ENCODE measurements at regions not wholly inside any gene's neighbourhood (a gene's known extent, or its start where the extent isn't known, plus 50 kb on each side); places are given as distances from the start of the nearest gene placed in this dataset.

DNA sequence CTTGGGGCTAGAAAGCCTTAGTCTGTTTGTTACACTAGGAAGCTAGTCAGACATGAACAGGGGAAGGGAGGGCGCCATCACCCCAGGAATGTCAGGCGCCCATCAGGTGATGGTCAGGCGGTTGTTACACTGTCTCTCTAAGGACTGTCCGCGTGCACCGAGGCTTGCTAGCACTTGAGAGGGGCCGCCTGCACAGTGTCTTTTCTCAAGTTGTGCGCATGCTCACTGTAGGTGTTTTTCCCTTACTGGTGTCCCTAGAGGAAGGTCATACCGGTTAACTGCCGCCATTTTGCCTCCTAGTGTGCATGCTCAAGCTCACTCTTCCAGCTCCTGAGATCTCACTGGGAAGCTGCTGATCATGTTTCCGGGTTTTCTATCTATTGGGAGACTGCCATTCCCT lies 855.0 kb upstream of the TMEM132C start:
- DNase-seq (ENCODE audit: low spot score): no peak

DNA sequence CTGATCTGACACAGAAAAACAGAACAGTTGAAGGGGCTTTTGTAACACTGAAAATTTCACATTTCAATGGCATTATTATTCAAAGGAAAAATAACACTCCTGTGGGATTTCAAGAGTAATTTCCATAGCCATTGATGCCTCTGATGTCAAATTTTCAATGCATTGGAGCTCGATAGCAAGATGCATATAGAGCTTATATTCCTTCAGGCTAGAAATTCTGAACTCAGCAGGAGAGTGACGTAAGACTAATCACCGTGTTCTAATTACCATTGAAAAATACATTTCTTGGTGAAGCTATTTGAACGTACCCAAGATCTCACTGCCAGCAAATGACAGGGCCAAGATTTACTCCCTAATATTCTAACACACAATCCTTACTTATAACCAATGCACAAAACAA lies 854.1 kb upstream of the TMEM132C start:
- no peak for DNase-seq (ENCODE audit: low spot score)

DNA sequence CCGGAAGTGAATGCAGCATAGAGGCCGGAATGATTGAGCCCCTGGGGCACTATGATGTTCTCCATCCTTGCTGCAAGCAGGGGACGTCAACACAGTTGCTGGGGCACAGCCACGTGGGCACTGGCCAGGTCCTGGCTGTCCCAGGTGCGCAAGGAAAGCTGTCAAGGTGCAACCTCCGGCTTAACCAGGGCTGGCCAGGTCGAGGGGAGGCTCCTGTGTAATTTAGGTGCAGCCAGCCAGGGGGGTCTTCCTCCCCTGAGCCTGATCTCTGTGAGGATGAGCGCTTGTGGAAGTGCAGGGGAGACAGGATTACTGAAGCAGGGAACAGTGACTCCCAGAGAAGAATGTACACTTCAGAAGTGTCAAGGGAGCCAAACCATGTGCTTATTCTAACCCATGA lies 852.8 kb upstream of the TMEM132C start:
- DNase-seq (ENCODE audit: low spot score): no peak

DNA sequence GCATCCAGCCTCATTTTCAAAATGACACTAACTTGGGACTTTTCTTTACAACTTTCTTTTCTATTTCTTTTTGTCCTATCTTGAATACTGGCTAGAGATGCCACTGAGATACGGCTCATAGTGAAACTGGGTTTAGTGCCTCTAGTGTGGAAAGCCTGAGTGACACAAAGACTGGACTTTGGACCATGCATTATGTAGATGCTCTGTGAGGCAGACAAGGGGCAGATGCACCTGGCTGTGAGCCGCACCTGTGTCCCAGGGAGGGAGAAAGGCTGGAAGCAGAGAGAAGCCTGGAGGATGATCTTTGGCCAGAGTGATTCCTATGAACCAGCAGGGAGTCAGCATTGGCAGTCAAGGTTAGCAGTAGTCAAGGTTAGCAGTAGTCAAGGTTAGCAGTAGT lies 852.3 kb upstream of the TMEM132C start:
- DNase-seq (ENCODE audit: low spot score): no peak

DNA sequence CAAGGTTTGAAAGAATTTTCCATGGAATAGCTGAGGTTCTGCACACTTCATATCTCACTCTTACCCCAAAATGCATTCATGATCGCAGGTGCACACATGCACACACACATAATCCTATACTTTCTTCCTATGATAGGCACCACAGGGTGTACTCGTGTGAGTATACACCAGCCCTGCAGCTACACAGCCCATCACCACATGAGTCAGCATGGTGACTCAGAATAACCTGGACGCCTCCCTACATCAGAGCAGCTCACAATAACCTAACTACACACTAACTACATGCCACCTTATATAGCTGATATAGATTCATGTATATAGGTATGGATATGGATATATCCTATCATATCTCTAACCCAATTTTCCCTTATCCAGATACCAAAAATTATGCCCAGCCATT lies 850.2 kb upstream of the TMEM132C start:
- DNase-seq (ENCODE audit: low spot score): peak; percentile 12

DNA sequence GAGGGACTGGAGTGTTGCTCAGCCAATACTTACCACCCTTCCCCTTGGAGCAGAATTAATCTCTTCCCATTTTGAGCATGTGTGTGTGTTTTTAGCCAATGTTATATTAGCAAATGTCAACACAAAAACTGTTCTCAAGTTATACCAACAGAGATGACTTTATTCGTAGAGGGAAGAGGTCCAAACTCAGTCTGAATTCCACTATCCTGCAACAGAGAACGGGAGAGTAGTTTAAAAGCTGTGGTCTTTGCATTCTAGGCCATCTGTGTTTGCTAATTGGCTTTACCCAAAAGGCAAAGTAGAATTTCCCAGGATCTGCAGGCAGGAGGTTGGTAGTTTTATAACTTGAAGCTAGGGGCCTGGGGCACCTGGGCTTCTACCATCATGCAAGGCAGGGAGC lies 847.9 kb upstream of the TMEM132C start:
- DNase-seq (ENCODE audit: low spot score): no peak

GRCh38 chr12:127421614-127422013 lies 845.4 kb upstream of the TMEM132C start:
- DNase-seq (ENCODE audit: low spot score): no peak

DNA sequence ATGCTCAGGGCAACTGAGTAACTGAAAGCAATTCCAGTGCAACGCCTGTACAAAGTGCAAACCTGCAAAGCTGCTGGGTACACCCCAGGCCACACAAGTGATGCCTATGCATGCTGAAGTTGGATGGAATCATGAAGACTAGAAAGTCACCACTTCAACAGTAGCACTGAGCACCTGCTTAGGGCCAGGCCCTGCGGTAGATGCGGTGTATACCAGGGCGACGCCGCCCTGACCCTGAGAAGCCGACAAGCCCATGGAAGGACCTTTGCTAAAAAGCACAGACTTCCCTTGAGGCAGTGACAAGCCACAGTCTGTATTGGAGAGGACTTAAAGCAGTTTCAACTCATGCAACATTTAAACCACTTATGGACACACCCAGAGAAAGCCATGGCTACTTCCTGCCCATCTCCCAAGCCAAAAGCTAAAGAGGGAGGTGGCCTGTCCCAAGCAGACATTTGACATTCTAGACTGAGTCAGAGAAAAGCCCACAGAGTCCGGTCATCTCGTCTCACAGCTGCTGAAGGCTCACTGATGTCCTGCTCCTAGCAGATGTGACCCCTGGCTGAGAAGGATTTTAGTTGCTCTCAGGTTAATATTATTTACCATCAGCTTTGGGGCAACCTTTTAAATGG lies 843.9 kb upstream of the TMEM132C start:
- no peak for DNase-seq (ENCODE audit: low spot score)

DNA sequence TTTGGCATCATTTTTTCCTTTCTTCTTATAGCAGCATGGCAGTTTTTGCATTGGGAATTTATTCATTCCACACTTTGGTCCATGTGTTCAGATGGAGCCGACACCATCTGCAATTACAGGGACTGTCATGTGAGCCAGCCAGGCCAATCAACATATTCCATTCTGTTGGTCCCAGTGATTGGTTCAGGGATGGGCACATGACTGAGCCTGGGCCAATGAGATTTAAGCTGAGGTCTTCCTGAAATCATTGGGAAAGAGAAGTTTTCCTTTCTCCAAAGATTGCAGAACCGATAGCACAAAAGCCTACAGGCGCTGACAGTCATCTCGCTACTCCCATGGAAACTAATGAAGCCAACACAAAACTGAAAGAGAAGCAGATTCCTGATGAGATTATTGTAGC lies 841.5 kb upstream of the TMEM132C start:
- no peak for DNase-seq (ENCODE audit: low spot score)

DNA sequence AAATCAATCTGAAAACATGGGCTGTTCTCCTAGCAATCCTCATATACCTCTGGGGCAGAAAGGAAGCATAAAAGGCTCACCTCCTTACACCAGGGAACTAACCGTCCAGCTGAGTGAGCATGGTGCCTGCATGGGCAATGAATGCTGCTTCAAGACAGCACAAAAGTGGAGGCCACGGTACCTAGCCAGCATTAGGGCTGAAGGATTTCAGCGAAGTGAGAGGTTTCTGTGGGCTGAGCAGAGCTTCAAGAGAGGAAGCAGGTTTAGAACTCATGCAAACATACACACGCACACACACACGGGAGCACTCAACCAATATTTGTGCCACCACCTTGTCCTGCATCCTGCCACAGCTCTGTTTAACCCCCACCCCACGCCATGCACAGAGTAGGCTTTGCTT lies 838.5 kb upstream of the TMEM132C start:
- DNase-seq (ENCODE audit: low spot score): no peak

GRCh38 chr12:127429551-127430285 lies 837.3 kb upstream of the TMEM132C start:
- DNase-seq (ENCODE audit: low spot score): no peak

DNA sequence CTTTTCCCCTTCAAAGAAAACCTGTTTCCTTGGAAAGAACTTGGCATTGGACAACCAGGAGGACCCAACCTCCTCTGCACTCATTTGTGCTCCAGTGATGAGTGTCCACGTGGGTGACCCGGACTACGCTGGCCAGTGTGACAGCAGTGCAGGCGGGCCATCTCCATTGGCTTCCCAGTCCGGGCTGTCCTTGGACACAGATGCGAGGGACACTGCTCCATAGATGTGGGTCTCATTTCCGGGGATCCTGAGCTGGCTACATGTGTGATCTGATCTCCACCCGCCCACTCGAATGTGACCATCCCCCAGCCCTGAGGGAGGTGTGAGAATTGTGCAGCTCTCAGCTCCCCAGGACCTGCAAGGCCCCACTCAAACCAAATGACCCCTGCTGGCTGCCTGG lies 836.6 kb upstream of the TMEM132C start:
- no peak for DNase-seq (ENCODE audit: low spot score)

DNA sequence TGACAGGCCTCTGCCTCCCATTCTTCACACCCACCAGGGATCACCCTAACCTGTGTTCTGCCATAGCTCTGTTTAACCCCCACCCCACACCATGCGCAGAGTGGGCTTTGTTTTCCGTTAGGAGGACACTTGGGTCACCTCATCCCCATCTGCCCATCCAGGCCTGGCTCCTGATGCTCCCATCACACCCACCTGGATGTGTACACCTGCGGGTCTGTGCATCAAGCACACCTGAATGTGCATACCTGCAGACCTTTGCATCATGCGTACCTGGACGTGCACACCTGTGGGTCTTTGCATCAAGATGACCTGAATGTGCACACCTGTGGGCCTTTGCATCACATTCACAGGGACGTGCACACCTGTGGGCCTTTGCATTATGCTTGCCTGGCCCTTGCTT lies 835.8 kb upstream of the TMEM132C start:
- DNase-seq (ENCODE audit: low spot score): no peak

DNA sequence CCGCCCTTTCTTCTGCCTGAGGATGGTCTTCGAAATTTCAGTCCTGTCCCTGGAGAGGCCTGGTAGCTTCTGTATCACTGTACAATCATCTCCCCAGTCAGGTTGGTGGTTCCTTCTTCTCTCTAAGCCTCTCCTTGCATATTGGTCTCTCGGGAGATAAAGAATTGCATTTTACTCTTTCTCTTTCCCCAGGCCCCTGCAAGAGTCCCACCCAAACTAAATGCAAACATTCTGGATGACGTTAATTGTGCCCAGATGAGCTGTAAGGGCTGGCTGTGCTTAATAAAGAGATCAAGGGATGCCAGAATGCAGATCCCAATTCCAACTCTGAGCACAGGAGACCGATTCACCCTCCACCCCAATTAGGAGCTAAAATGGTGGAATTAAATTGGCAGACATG lies 835.4 kb upstream of the TMEM132C start:
- DNase-seq (ENCODE audit: low spot score): no peak

DNA sequence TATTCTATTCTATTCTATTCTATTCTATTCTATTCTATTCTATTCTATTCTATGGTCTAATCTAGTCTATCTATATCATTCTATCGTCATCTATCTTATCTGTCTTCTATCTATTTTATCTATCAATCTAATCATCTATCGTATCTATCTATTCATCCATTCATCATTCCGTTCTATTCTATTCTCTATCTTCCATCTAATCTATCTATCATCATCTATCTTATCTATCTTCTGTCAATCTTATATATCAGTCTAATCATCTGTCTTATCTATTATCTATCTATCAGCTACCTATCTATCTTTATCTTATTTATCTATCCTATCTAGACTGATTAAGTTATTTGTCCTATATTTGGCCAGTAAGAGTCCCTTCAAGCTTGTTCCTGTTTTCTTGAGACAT lies 831.5 kb upstream of the TMEM132C start:
- no peak for DNase-seq (ENCODE audit: low spot score)

DNA sequence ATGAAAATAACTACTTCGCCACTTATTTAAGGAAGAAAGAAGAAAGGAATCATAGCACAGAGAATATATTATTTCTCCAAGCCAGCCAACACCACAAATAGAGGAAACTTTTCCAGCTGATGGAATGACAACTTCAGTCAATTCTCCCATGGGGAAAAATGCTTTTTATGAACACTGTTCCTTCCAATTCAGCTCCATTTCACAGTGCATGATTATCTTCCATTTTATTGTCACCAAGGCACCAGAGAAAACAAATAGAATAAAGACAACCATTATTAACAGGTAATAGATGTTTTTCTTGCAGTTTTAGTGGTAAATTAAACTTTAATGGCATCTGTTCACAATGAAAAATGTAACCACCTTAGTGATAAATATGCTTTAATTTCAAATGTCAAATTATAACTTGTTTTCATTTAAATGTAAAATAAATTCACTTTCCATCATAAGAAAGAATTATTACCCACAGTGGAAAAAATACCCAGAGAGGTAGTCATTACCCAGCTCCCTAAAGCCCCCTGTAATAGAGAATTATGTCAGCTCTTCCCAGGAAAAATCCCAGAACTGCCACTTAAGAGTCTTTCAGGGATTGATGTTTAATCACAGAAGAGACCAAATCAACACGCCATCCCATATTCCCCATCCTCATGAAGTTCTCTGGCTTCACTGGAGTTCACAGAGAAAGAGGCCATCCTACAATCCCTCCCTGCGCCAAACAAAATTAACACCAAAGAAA lies 828.3 kb upstream of the TMEM132C start:
- DNase-seq (ENCODE audit: low spot score): no peak

GRCh38 chr12:127445581-127446139 lies 821.3 kb upstream of the TMEM132C start:
- no peak for DNase-seq (ENCODE audit: low spot score)

GRCh38 chr12:127448906-127449305 lies 818.1 kb upstream of the TMEM132C start:
- DNase-seq (ENCODE audit: low spot score): no peak

DNA sequence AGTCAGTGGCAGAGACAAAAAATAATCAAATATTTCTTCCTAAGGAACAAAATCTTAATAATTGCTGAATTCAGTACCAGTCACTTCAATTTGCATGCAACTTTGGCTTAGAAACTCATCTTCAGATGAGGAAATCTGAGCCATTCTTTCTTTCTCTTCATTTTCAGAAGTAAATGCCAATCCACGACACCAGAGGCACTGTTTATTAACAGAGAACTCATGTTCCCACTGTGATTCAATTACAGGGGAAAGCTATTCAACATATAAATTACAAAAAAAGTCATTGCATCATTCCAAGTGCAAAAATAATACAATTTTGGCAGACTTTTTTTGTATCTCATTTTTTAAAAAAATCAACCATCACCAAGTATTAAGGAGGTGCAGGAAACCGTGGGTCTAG lies 816.1 kb upstream of the TMEM132C start:
- no peak for DNase-seq (ENCODE audit: low spot score)

- DNase-seq (ENCODE audit: low spot score): peak; percentile 75
These were observed 811.4 kb upstream of the TMEM132C start for GRCh38 chr12:127455347-127456265.

DNA sequence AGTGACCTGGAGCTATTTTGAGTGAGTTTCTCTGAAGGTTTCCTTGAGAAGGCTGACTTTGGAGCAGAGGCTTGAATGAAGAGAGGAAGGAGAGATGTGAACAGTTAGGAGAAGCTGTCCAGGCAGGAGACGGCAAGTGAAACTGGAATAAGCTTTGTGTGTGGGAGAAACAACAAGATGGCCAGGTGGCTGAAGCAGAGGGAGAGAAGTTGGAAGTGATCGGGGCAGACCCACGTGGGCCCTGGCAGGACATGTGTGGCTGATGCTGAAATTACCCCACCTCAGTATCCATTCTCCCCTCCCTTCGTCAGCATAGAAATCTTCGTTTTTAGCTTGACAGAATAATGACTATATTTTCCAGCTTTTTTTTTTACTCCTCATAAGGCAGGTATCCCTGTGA lies 809.2 kb upstream of the TMEM132C start:
- DNase-seq (ENCODE audit: low spot score): no peak

DNA sequence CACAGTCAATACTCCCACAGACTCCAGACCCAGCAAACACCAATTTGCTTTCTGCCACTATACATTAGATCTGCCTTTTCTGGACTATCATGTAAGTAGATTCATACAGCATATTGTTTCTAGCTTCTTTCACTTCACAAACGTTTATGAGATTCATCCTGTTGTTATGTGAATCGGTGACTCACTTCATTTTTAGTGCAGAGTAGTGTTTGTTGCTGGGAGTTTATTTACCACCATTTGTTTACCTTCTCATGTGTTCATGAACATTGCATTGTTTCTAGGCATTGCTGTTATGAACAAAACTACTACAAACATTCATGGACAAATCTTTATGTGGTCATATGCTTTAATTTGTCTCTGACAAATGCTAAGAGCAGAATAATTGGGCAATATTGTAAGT lies 807.8 kb upstream of the TMEM132C start:
- DNase-seq (ENCODE audit: low spot score): no peak

Data from AG08396 (cell line).